ENCODE measurements at regions not wholly inside any gene's neighbourhood (a gene's known extent, or its start where the extent isn't known, plus 50 kb on each side); places are given as distances from the start of the nearest gene placed in this dataset.

DNA sequence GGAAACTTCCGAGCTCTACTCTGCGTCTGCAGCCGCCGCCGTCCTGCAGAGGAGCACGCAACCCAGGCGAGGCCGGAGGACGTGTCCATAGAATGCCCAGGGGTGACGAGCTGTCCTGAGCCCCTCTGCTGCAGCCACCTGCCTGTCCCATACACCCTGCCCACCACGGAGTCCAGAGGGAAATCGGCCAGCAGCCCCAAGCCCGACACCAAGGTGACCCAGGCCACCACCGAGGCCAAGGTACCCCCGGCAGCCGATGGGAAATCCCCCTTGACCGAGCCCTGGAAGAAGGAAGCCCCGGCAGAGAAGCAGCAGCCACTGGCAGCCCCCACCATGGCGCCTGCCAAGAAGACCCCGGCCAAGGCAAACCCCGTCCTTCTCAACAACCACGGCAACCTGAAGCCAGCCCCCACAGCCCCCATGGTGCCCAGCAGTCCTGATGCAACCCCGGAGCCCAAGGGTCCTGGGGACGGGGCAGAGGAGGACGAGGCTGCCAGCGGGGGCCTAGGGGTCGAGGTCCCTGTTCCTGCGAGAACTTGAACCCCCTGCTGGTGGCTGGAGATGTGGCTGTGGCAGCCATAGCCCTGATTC lies 128.7 kb upstream of the C14orf180 start:
- TF ChIP-seq, protein P1, sequence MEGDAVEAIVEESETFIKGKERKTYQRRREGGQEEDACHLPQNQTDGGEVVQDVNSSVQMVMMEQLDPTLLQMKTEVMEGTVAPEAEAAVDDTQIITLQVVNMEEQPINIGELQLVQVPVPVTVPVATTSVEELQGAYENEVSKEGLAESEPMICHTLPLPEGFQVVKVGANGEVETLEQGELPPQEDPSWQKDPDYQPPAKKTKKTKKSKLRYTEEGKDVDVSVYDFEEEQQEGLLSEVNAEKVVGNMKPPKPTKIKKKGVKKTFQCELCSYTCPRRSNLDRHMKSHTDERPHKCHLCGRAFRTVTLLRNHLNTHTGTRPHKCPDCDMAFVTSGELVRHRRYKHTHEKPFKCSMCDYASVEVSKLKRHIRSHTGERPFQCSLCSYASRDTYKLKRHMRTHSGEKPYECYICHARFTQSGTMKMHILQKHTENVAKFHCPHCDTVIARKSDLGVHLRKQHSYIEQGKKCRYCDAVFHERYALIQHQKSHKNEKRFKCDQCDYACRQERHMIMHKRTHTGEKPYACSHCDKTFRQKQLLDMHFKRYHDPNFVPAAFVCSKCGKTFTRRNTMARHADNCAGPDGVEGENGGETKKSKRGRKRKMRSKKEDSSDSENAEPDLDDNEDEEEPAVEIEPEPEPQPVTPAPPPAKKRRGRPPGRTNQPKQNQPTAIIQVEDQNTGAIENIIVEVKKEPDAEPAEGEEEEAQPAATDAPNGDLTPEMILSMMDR (IDR thresholded peaks at IDR 0.05), result no peak
- no peak for TF ChIP-seq POLR2A (IDR thresholded peaks at IDR 0.05)
